HG02763 (cell line): ENCODE measurements at regions not wholly inside any gene's neighbourhood (a gene's known extent, or its start where the extent isn't known, plus 50 kb on each side); places are given as distances from the start of the nearest gene placed in this dataset.
"Not testable (repeated sequence)": the region's sequence is repeated elsewhere in the genome, so short reads cannot be mapped to it uniquely, and the experiment has no call there.

Source experiments
- ATAC-seq: cut with Tn5 transposase; IDR thresholded peaks from one replicate; pipeline ENCODE4 v1.9.1; 2021; ENCODE audit warnings: mild to moderate bottlenecking, moderate library complexity; ENCODE audit not compliant: unreplicated experiment

DNA sequence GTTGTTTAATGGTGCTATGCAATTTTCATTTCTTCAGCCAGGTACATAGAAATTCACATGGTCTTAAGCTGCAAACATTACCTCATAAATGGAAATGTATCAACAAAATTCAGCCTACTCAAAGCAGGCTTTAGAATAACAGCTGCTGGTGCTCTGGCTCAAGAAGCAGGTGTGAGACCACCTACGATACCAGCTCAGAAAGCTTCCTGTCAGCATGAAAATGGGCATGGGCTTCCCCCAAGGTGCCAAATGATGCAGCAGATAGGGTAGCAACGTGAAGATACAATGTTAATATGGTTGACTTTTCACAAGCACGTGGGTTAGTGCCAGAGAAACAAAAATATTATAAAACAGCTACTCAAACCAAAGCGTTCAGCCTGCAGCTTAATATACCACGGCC lies 343.4 kb upstream of the PRICKLE1 start:
- no peak for ATAC-seq

GRCh38 chr12:42926232-42926631 lies 336.7 kb upstream of the PRICKLE1 start:
- no peak for ATAC-seq

DNA sequence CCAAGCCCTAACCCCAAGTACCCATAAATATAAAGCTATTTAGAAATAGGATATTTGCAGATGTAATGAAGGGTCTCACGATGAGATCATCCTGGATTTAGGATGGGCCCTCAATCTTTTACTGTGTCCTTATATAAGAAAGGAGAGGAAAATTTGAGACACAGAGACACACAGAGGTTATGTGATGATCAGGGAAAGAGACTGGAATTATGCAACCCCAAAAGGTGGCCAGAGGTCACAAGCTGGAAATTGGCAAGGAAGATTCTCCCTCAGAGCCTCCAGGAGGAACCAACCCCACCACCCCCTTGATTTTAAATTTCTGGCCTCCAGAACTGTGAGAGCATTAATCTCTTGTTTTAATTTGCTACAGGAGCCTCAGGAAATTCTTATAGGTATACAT lies 334.9 kb upstream of the PRICKLE1 start:
- no peak for ATAC-seq

- ATAC-seq = no peak
These were observed 334.0 kb upstream of the PRICKLE1 start for GRCh38 chr12:42923583-42923982.

- ATAC-seq = no peak
These were observed 333.6 kb upstream of the PRICKLE1 start for GRCh38 chr12:42923156-42923555.

- no peak for ATAC-seq
These were observed 332.9 kb upstream of the PRICKLE1 start for GRCh38 chr12:42922505-42922850.

GRCh38 chr12:42921741-42922504 lies 332.4 kb upstream of the PRICKLE1 start:
- ATAC-seq = no peak

GRCh38 chr12:42919691-42920090 lies 330.1 kb upstream of the PRICKLE1 start:
- ATAC-seq = no peak

DNA sequence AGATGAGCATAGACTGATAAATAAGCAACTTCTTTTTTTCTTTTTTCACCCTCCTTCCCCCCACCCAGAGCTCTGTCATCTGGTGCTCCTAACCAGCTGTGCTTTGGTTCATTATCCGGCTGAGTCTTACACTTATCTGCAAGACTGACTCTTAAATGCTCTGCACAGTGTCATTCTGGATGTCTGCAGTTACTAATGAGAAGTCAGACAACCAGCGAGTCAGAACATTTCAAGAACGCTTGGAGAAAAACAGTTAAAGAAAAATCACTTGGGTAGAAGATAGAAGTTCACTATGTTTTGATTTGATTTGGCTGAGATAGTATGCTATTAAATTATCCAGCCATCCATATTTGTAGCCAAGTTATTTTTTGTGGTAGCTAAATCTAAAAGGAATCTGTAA lies 328.9 kb upstream of the PRICKLE1 start:
- no peak for ATAC-seq

DNA sequence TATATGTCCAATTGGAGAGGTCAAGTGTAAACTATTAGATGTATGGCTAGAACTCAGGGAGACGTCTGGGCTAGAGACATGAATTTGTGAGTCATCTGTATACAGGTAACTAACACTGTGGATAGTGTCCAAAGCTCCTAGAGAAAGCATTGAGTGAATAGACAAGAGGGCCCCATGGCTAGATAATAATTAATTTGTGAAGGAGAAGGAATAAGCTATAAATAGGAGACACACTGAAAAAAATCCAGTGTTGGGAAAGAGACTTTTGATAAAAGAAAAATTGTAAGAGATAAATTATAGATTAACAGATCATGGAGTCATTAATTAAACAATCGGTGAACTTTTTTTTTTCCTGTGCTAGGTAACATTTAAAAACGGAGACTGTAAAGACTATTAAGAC lies 326.6 kb upstream of the PRICKLE1 start:
- no peak for ATAC-seq

DNA sequence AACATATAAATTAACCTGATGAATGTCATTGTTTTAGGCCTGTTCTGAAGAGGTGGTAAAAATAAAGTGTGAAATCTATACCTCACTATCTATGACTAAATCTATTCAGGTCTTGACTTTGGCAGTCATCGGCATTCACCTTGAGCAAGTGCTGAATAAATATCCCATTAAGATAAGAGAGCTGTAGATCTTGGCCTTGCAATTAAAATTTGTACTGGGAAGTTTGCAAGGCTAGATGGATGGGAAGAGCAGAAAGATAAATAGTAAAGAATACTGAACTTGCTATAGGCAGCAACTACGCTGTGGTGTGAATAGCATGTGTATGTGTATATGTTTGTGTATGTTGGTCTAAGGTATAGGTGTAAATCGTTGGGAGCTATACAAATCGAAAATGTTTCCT lies 325.9 kb upstream of the PRICKLE1 start:
- no peak for ATAC-seq

DNA sequence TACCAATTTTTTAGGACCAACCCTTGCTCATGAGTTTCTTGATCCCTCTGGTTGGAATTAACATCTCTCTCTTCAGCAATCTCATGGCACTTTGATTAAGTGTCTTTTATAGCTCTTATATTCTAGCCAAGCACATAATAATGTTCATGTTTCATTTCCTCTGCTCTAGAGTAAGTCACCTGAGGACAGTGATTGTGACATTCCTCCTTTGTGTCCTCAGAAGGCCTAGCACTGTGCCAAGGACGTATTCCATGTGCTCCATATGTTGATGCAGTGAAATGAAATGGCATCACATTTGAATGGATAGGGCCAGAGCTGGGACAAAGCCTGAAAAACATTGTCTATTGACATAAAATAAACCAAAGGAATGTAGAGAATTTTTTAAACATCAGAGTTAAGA lies 322.8 kb upstream of the PRICKLE1 start:
- no peak for ATAC-seq

DNA sequence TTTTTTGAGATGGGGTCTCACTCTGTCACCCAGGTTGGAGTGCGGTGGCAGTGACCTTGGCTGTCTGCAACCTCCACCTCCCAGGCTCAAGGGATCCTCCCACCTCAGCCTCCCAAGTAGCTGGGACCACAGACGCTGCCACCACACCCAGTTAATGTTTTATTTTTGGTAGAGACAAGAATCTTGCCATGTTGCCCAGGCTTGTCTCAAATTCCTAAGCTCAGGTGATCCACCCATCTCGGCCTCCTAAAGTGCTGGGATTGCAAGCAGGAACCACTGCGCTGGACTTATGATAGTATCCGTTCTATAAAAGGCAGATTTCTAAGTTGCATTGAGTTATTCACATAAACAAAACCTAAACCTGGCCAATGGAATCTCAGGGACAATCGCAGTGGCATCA lies 321.1 kb upstream of the PRICKLE1 start:
- ATAC-seq = no peak

- no peak for ATAC-seq
These were observed 319.2 kb upstream of the PRICKLE1 start for GRCh38 chr12:42908712-42909111.

- not testable (repeated sequence) for ATAC-seq
These were observed 317.3 kb upstream of the PRICKLE1 start for GRCh38 chr12:42906801-42907200.

DNA sequence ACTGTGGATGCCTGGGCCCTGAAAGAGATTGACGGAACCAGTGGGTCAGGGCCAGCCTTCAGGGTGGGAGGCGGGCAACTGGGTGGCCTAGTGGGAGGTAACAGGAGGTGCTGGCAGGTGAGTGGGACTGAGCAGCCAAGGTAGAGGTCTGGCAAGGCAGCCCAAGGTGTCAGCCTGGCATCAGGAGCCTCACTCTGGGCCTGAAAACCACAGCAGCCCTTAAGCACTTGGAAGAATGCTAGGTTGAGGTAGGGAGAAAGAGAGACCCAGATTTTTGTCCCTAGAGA lies 315.8 kb upstream of the PRICKLE1 start:
- ATAC-seq = no peak

- ATAC-seq = no peak
These were observed 315.3 kb upstream of the PRICKLE1 start for GRCh38 chr12:42904683-42905418.

- ATAC-seq = no peak
These were observed 314.2 kb upstream of the PRICKLE1 start for GRCh38 chr12:42903736-42904135.

GRCh38 chr12:42902001-42902400 lies 312.5 kb upstream of the PRICKLE1 start:
- no peak for ATAC-seq

DNA sequence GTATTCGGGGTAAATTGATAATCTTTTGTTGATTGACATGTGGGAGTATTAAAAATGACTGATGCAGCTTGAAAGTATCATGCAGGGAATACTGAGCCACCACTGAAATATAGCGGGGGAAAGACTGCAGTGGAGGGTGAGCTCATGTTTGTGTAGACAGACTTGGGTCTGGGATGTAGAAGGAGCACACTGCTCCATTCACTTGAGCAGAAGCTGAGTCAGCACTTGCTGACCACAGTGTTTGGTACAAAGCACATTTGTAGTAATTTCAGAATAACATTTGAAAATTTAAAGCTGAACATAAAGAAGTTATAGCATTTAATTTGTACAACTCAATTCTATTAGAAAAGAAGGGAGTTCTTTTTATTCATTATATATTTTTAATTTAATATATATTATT lies 304.3 kb upstream of the PRICKLE1 start:
- ATAC-seq = no peak

GRCh38 chr12:42892702-42893551 lies 303.4 kb upstream of the PRICKLE1 start:
- no peak for ATAC-seq

- ATAC-seq = no peak
These were observed 298.1 kb upstream of the PRICKLE1 start for GRCh38 chr12:42887657-42888056.
